ENCODE measurements at regions not wholly inside any gene's neighbourhood (a gene's known extent, or its start where the extent isn't known, plus 50 kb on each side); places are given as distances from the start of the nearest gene placed in this dataset.

GRCh38 chr7:20535541-20535940 is 79.9 kb upstream of the ABCB5 start (continued):
- no peak for TF ChIP-seq ZNF518B (CRISPR knock-in tag; IDR thresholded peaks at IDR 0.05)

GRCh38 chr7:20539201-20539600 is 76.3 kb upstream of the ABCB5 start:
- no peaks in the 10 kb centered on the region for H3K9me3 ChIP-seq (replicated peaks; ENCODE audit: control insufficient read depth, insufficient read depth, low read depth, low read length)
- POLR2A ChIA-PET: no interaction called here
- no peak overlapping the region for H3K4me3 ChIP-seq
- intact Hi-C loops (cut with micrococcal nuclease) (loop anchor here (2.0 kb wide), 1 partner anchor 60 kb away; no protein-coding TSS in a partner anchor), in situ Hi-C loops (cut with MboI) (no loop called here)
- TF ChIP-seq REST (IDR thresholded peaks at IDR 0.05; ENCODE audit: borderline replicate concordance) (peak; percentile 24; the same call in 1 of the 2 replicates), REST (CRISPR knock-in tag; IDR thresholded peaks at IDR 0.05; ENCODE audit: low read depth) (no peak), PHF20 (IDR thresholded peaks at IDR 0.05; ENCODE audit: partially characterized antibody) (no peak), CTCF (IDR thresholded peaks at IDR 0.05 in 2 of 3, conservative IDR thresholded peaks at IDR 0.05 in 1 of 3; ENCODE audit: insufficient read depth in 2 of 3, low read depth in 1 of 3, low read length in 3 of 3) (peak; percentile 32 to 40 (median 37); a peak in 3 of 6 replicates), RAD21 (CRISPR knock-in tag; conservative IDR thresholded peaks at IDR 0.05 in 1 of 2, IDR thresholded peaks at IDR 0.05 in 1 of 2) (peak in 1 of 2 experiments; percentile 42; a peak in 2 of 4 replicates)
- H3K9me1 ChIP-seq (ENCODE audit: control insufficient read depth, insufficient read depth, low read length): no peaks in the 10 kb centered on the region
- no peak overlapping the region for H2AFZ ChIP-seq (ENCODE audit: low read depth, low read length)
- H3K27me3 ChIP-seq (ENCODE audit: control insufficient read depth in 2 of 2, insufficient read depth in 2 of 2, low read length in 2 of 2): no peaks in the 10 kb centered on the region
- peak; percentile 10 to 44 (median 16) for DNase-seq (ENCODE audit: extremely low read depth in 1 of 4, low spot score in 3 of 4)
- H3K79me2 ChIP-seq (ENCODE audit: control insufficient read depth, insufficient read depth, low read length): no peaks in the 10 kb centered on the region
- peak; percentile 32 for FAIRE-seq
- BruUV-seq (replicated peaks): no TSS peak
- CTCF ChIA-PET (ENCODE audit: low intra/inter-chr PET ratio): interaction anchor here (1.3 kb wide), 1 partner anchor 60 kb away, joined by 3 read pairs; no protein-coding TSS in a partner anchor
- H4K20me1 ChIP-seq (replicated peaks; ENCODE audit: control insufficient read depth, insufficient read depth, low read length): no peaks in the 10 kb centered on the region
- no peak overlapping the region for H3K9ac ChIP-seq (ENCODE audit: insufficient read depth in 1 of 2, low read depth in 2 of 2, low read length in 2 of 2)
- H3K4me1 ChIP-seq (replicated peaks in 1 of 2; ENCODE audit: control insufficient read depth in 2 of 2, insufficient read depth in 2 of 2, low read length in 2 of 2): no peaks in the 10 kb centered on the region
- WGBS (ENCODE audit: insufficient coverage, low coverage, missing lambda C conversion rate): 0% methylated on average over 3 of the region's 4 CpGs
- no peak overlapping the region for H3K27ac ChIP-seq (ENCODE audit: extremely low read depth, low read depth, low read length)
- H3K4me2 ChIP-seq (ENCODE audit: insufficient read depth, low read length): no peak overlapping the region
- peak; percentile 82 for ATAC-seq
- no peaks in the 10 kb centered on the region for H3K36me3 ChIP-seq (ENCODE audit: control insufficient read depth, insufficient read depth, low read length)
